GM23248 (cell line): ENCODE measurements at regions not wholly inside any gene's neighbourhood (a gene's known extent, or its start where the extent isn't known, plus 50 kb on each side); places are given as distances from the start of the nearest gene placed in this dataset.
A peak's percentile ranks its signal among the peaks of the same experiment; 100 is the strongest.

Experiments used
- DNase-seq: peaks from one replicate; pipeline ENCODE4 v3.0.0-alpha.2; 2015
- H2AFZ ChIP-seq: fragments of 200-600 bp; sonication (generic); 2 replicates; pipeline ENCODE4 v1.6.1; 2016; ENCODE audit warnings: antibody characterized with exemption
- H3F3A ChIP-seq: fragments of 200-600 bp; sonication (generic); 2 replicates; pipeline ENCODE4 v1.6.1; 2016; ENCODE audit warnings: mild to moderate bottlenecking, antibody characterized with exemption, mixed run types; ENCODE audit not compliant: insufficient read depth
- H3K27ac ChIP-seq: fragments of 200-600 bp; sonication (generic); 2 replicates; pipeline ENCODE4 v1.5.1; 2016; ENCODE audit warnings: mild to moderate bottlenecking
- H3K27me3 ChIP-seq: fragments of 200-600 bp; sonication (generic); replicated peaks from 2 replicates; pipeline ENCODE4 v1.6.1; 2016; ENCODE audit warnings: mild to moderate bottlenecking; ENCODE audit not compliant: insufficient read depth
- H3K36me3 ChIP-seq: fragments of 200-600 bp; sonication (generic); 2 replicates; pipeline ENCODE4 v1.6.1; 2016; ENCODE audit warnings: low read depth, mild to moderate bottlenecking
- H3K4me1 ChIP-seq: fragments of 200-600 bp; sonication (generic); 2 replicates; pipeline ENCODE4 v1.6.1; 2016; ENCODE audit warnings: mild to moderate bottlenecking; ENCODE audit not compliant: insufficient read depth
- H3K4me2 ChIP-seq: fragments of 200-600 bp; sonication (generic); one replicate; pipeline ENCODE4 v1.6.1; 2016; ENCODE audit warnings: mild to moderate bottlenecking; ENCODE audit not compliant: unreplicated experiment
- H3K4me3 ChIP-seq: fragments of 200-600 bp; sonication (generic); 2 replicates; pipeline ENCODE4 v1.5.1; 2016; ENCODE audit warnings: mild to moderate bottlenecking
- H3K79me2 ChIP-seq: fragments of 200-600 bp; sonication (generic); 2 replicates; pipeline ENCODE4 v1.6.1; 2016; ENCODE audit warnings: mild to moderate bottlenecking; ENCODE audit not compliant: insufficient read depth
- H3K9ac ChIP-seq: fragments of 200-600 bp; sonication (generic); 2 replicates; pipeline ENCODE4 v1.6.1; 2016; ENCODE audit warnings: mild to moderate bottlenecking
- H3K9me2 ChIP-seq: fragments of 200-600 bp; sonication (generic); 2 replicates; pipeline ENCODE4 v1.6.1; 2016; ENCODE audit warnings: mixed run types, mild to moderate bottlenecking, moderate library complexity; ENCODE audit not compliant: insufficient read depth
- H3K9me3 ChIP-seq: fragments of 200-600 bp; sonication (generic); one replicate; pipeline ENCODE4 v1.6.1; 2017; ENCODE audit warnings: low read depth
- H4K20me1 ChIP-seq: fragments of 200-600 bp; sonication (generic); 2 replicates; pipeline ENCODE4 v1.6.0; 2016; ENCODE audit not compliant: insufficient read depth
- EZH2 ChIP-seq: fragments of 200-600 bp; sonication (generic); IDR thresholded peaks from 2 replicates; pipeline ENCODE4 v1.6.1; 2018; ENCODE audit warnings: antibody characterized with exemption, mild to moderate bottlenecking; ENCODE audit not compliant: insufficient read depth, poor library complexity, severe bottlenecking
- EZH2phosphoT487 ChIP-seq: fragments of 200-600 bp; sonication (generic); IDR thresholded peaks from 2 replicates; pipeline ENCODE4 v1.6.1; 2018; ENCODE audit warnings: antibody characterized with exemption, moderate library complexity, mild to moderate bottlenecking, low read depth; ENCODE audit not compliant: insufficient read depth
- WGBS, 2 experiments: methylation state at CpG; one replicate each; pipeline ENCODE4 v1.1.6; 2015 to 2017; ENCODE audit warnings: low lambda C conversion rate in 2 of 2, low coverage in 1 of 2; ENCODE audit errors: missing lambda C conversion rate in 2 of 2; 5-methylcytosine and 5-hydroxymethylcytosine counted together
- in situ Hi-C: fragments of 300-500 bp; cut with MboI; formaldehyde crosslinking; loops from 2 replicates; pipeline ENCODE4 v1.15.0; 2020

DNA sequence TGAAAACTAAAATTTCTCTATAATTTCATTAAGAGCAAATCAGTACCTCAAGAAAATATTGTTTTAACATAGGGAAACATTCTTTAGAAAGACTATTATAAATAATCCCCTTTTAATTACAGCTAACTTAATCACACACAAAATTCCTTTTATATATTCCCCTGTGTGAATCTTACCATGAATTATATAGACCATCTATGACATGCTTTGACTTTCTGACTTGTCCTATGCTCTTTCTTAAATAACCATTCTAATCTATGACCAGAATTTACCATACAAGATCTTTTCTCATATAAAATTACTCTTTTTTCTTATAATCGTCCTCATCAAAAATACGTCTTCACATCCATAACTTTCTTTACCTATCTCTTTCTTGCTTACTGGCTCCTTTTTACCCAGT, 824.2 kb upstream of the FAM98A start:
- TF ChIP-seq EZH2phosphoT487 (no peak), EZH2 (no peak)
- Histone ChIP-seq H3K27ac (no peak overlapping the region), H3K4me1 (no peaks in the 10 kb centered on the region), H3F3A (no peaks in the 10 kb centered on the region), H3K9me2 (no peaks in the 10 kb centered on the region), H2AFZ (no peak overlapping the region), H3K27me3 (no peaks in the 10 kb centered on the region), H3K9ac (no peak overlapping the region), H3K9me3 (no peaks in the 10 kb centered on the region), H3K4me2 (no peak overlapping the region), H3K4me3 (no peak overlapping the region), H4K20me1 (no peaks in the 10 kb centered on the region), H3K36me3 (no peaks in the 10 kb centered on the region), H3K79me2 (no peaks in the 10 kb centered on the region)
- no peak for DNase-seq
- in situ Hi-C loops: no loop called here
- WGBS, 2 experiments: 76 to 77% methylated on average over 2 of the region's 2 CpGs

- in situ Hi-C loops: no loop called here
- peak; percentile 0 for DNase-seq
- H3F3A ChIP-seq: no peaks in the 10 kb centered on the region
Measured at GRCh38 chr2:34419856-34420255, 820.8 kb upstream of the FAM98A start.

GRCh38 chr2:34416856-34417255, 817.8 kb upstream of the FAM98A start:
- no peaks in the 10 kb centered on the region for H3F3A ChIP-seq

More at GRCh38 chr2:34419856-34420255, 820.8 kb upstream of the FAM98A start:
- TF ChIP-seq EZH2phosphoT487: no peak
- no peak for TF ChIP-seq EZH2
- H3K27ac ChIP-seq: no peak overlapping the region
- H3K4me2 ChIP-seq: no peak overlapping the region
- no peaks in the 10 kb centered on the region for H3K9me3 ChIP-seq
- H3K9ac ChIP-seq: no peak overlapping the region
- no peak overlapping the region for H3K4me3 ChIP-seq
- H3K27me3 ChIP-seq: no peaks in the 10 kb centered on the region
- no peaks in the 10 kb centered on the region for H3K9me2 ChIP-seq
- no peaks in the 10 kb centered on the region for H3K4me1 ChIP-seq
- no peaks in the 10 kb centered on the region for H3K36me3 ChIP-seq
- H4K20me1 ChIP-seq: no peaks in the 10 kb centered on the region
- H3K79me2 ChIP-seq: no peaks in the 10 kb centered on the region
- H2AFZ ChIP-seq: no peak overlapping the region

GRCh38 chr2:34414856-34415255, 815.8 kb upstream of the FAM98A start:
- H4K20me1 ChIP-seq: no peaks in the 10 kb centered on the region
- no peak overlapping the region for H3K27ac ChIP-seq
- in situ Hi-C loops: no loop called here
- no peaks in the 10 kb centered on the region for H3K9me2 ChIP-seq
- H3K9me3 ChIP-seq: no peaks in the 10 kb centered on the region
- H3K9ac ChIP-seq: no peak overlapping the region
- H3F3A ChIP-seq: no peaks in the 10 kb centered on the region
- H3K79me2 ChIP-seq: no peaks in the 10 kb centered on the region
- DNase-seq: no peak
- H3K4me2 ChIP-seq: no peak overlapping the region
- no peaks in the 10 kb centered on the region for H3K4me1 ChIP-seq
- no peak for TF ChIP-seq EZH2
- no peak for TF ChIP-seq EZH2phosphoT487
- no peaks in the 10 kb centered on the region for H3K36me3 ChIP-seq
- 26 to 36% methylated on average over 4 of the region's 4 CpGs for WGBS, 2 experiments
- no peaks in the 10 kb centered on the region for H3K27me3 ChIP-seq
- H3K4me3 ChIP-seq: no peak overlapping the region
- H2AFZ ChIP-seq: no peak overlapping the region

More at GRCh38 chr2:34416856-34417255, 817.8 kb upstream of the FAM98A start:
- no peaks in the 10 kb centered on the region for H3K27me3 ChIP-seq
- no peak for TF ChIP-seq EZH2
- no peaks in the 10 kb centered on the region for H3K4me1 ChIP-seq
- no peaks in the 10 kb centered on the region for H4K20me1 ChIP-seq
- H3K9ac ChIP-seq: no peak overlapping the region
- H3K4me3 ChIP-seq: no peak overlapping the region
- no peaks in the 10 kb centered on the region for H3K36me3 ChIP-seq
- no peak for DNase-seq
- no peak overlapping the region for H3K27ac ChIP-seq
- H2AFZ ChIP-seq: no peak overlapping the region
- no peaks in the 10 kb centered on the region for H3K79me2 ChIP-seq
- in situ Hi-C loops: no loop called here
- H3K9me3 ChIP-seq: no peaks in the 10 kb centered on the region
- WGBS, 2 experiments: 16 to 21% methylated on average over 2 of the region's 2 CpGs
- H3K4me2 ChIP-seq: no peak overlapping the region
- H3K9me2 ChIP-seq: no peaks in the 10 kb centered on the region

DNA sequence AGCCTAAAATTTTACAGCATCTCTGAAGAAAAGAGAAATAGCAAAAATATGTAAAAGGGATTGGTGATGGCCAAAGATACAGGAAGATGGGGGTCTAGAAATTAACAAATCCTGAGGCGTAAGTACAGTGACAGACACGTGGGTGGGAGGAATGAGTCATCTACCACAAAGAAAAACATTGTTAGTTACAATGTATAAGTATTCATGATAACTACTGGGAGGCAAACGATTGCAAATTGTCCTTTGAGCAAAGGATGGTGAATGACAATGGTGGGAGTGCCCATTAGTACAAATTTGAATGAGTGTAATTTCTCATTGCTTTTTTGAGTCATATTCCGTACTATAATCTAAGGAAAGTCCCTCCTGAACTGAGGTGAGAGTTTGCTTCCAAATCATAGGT, 809.0 kb upstream of the FAM98A start:
- DNase-seq: no peak
- Histone ChIP-seq H3K4me3 (no peak overlapping the region), H3K9me3 (no peaks in the 10 kb centered on the region), H3K79me2 (no peaks in the 10 kb centered on the region), H2AFZ (no peak overlapping the region), H3K27ac (no peak overlapping the region), H3K36me3 (no peaks in the 10 kb centered on the region), H4K20me1 (no peaks in the 10 kb centered on the region), H3K4me1 (no peaks in the 10 kb centered on the region), H3K4me2 (no peak overlapping the region), H3F3A (no peaks in the 10 kb centered on the region), H3K9me2 (no peaks in the 10 kb centered on the region), H3K27me3 (no peaks in the 10 kb centered on the region), H3K9ac (no peak overlapping the region)
- in situ Hi-C loops: no loop called here
- TF ChIP-seq EZH2phosphoT487 (no peak), EZH2 (no peak)
- WGBS, 2 experiments: 15 to 19% methylated on average over 4 of the region's 4 CpGs
